Right cardiac atrium (tissue), 5 donors: ENCODE measurements at regions not wholly inside any gene's neighbourhood (a gene's known extent, or its start where the extent isn't known, plus 50 kb on each side); places are given as distances from the start of the nearest gene placed in this dataset.

ENCODE experiments used
- ATAC-seq, 2 donors: fragments of 200-7000 bp; cut with Tn5 transposase; one replicate each; pipeline versions ENCODE4 v1.8.0 to v1.9.1; 2020; ENCODE audit warnings: moderate library complexity in 2 of 2, mild to moderate bottlenecking in 1 of 2
- DNase-seq, 3 donors: peaks; one replicate each; pipeline ENCODE4 v3.0.0-alpha.2; 2020
- H3K27ac ChIP-seq: one replicate; pipeline ENCODE4 v1.5.1; 2013; ENCODE audit warnings: mild to moderate bottlenecking, low read length, control low read depth, moderate library complexity
- H3K27me3 ChIP-seq: one replicate; pipeline ENCODE4 v1.6.1; 2013; ENCODE audit not compliant: control insufficient read depth, insufficient read depth
- H3K4me1 ChIP-seq: one replicate; pipeline ENCODE4 v1.6.1; 2013; ENCODE audit warnings: low read length; ENCODE audit not compliant: control insufficient read depth, insufficient read depth
- H3K4me3 ChIP-seq: one replicate; pipeline ENCODE4 v1.5.1; 2013; ENCODE audit warnings: low read length, control low read depth
- H3K9me3 ChIP-seq: one replicate; pipeline ENCODE4 v1.6.1; 2013; ENCODE audit warnings: low read length; ENCODE audit not compliant: control insufficient read depth
- WGBS: extraction: QIAGEN DNeasy Blood & Tissue Kit; methylation state at CpG from one replicate; pipeline ENCODE4 v1.1.7; 2013; 5-methylcytosine and 5-hydroxymethylcytosine counted together
- intact Hi-C, 4 donors: fragments of 100-400 bp; cut with DNase I; formaldehyde crosslinking; loops; one replicate each; pipeline versions ENCODE4 v1.11.0 to v1.14.0; 2022 to 2023
- donor health status: healthy with polysubstance abuse.
- donor health status: DM: no; HTN: yes; CAD: no.
- donor health status: DM: no; HTN: no; CAD: no.
- donor health status: DM: no; HTN: yes; CAD: no; lungs with severe emphysema.
- donor health status: DM: yes; HTN: yes; CAD: no.

GRCh38 chr5:79868163-79868670, 122.8 kb downstream of the MTX3 start:
- no peak overlapping the region for H3K27ac ChIP-seq
- H3K4me3 ChIP-seq, result no peak overlapping the region
- H3K4me1 ChIP-seq, result no peaks in the 10 kb centered on the region
- no peaks in the 10 kb centered on the region for H3K27me3 ChIP-seq
- intact Hi-C loops, result no loop called here
- DNase-seq (no peak), ATAC-seq (no peak)
- 77% methylated on average over 5 of the region's 5 CpGs for WGBS
- H3K9me3 ChIP-seq, result no peaks in the 10 kb centered on the region

- H3K27ac ChIP-seq, result no peak overlapping the region
- no peaks in the 10 kb centered on the region for H3K9me3 ChIP-seq
- 84% methylated on average over 2 of the region's 2 CpGs for WGBS
- ATAC-seq (no peak), DNase-seq (no peak)
- H3K4me3 ChIP-seq, result no peak overlapping the region
- intact Hi-C loops, result no loop called here
- no peaks in the 10 kb centered on the region for H3K4me1 ChIP-seq
- H3K27me3 ChIP-seq, result no peaks in the 10 kb centered on the region
Observed at GRCh38 chr5:79865579-79865978, 125.5 kb downstream of the MTX3 start.

- 41% methylated on average over 4 of the region's 4 CpGs for WGBS
- intact Hi-C loops, result no loop called here
- DNase-seq, result no peak
- Histone ChIP-seq H3K27me3 (no peaks in the 10 kb centered on the region), H3K9me3 (no peaks in the 10 kb centered on the region), H3K27ac (no peak overlapping the region), H3K4me3 (no peak overlapping the region), H3K4me1 (no peaks in the 10 kb centered on the region)
- ATAC-seq, result no peak
Observed at GRCh38 chr5:79864364-79864763, 126.7 kb downstream of the MTX3 start.

GRCh38 chr5:79859588-79859987, 131.5 kb downstream of the MTX3 start:
- H3K27me3 ChIP-seq, result no peaks in the 10 kb centered on the region
- no peaks in the 10 kb centered on the region for H3K9me3 ChIP-seq
- no peak for ATAC-seq
- intact Hi-C loops, result loop anchor here (5.0 to 10.0 kb wide), 6 partner anchors 155 to 835 kb away; no protein-coding TSS in a partner anchor
- WGBS, result 36% methylated on average over 5 of the region's 5 CpGs
- H3K27ac ChIP-seq, result no peak overlapping the region
- no peaks in the 10 kb centered on the region for H3K4me1 ChIP-seq
- no peak overlapping the region for H3K4me3 ChIP-seq
- DNase-seq, result no peak

- ATAC-seq (no peak), DNase-seq (no peak)
- Histone ChIP-seq H3K9me3 (no peaks in the 10 kb centered on the region), H3K4me3 (no peak overlapping the region), H3K27me3 (no peaks in the 10 kb centered on the region), H3K27ac (no peak overlapping the region), H3K4me1 (no peaks in the 10 kb centered on the region)
- intact Hi-C loops, result loop anchor here (5.0 to 10.0 kb wide), 6 partner anchors 154 to 834 kb away; no protein-coding TSS in a partner anchor
- WGBS, result 90% methylated on average over 2 of the region's 2 CpGs
Observed at GRCh38 chr5:79858410-79858723, 132.7 kb downstream of the MTX3 start.

- Histone ChIP-seq H3K27me3 (no peaks in the 10 kb centered on the region), H3K4me1 (no peaks in the 10 kb centered on the region), H3K27ac (no peak overlapping the region), H3K4me3 (no peak overlapping the region), H3K9me3 (no peaks in the 10 kb centered on the region)
- intact Hi-C loops, result loop anchor here (5.0 to 10.0 kb wide), 6 partner anchors 153 to 833 kb away; no protein-coding TSS in a partner anchor
- WGBS, result 40% methylated on average over 9 of the region's 9 CpGs
- ATAC-seq (peak; percentile 50 to 74), DNase-seq (peak; percentile 70 to 90 (median 83))
Observed at GRCh38 chr5:79857714-79858409, 133.2 kb downstream of the MTX3 start.

- Histone ChIP-seq H3K9me3 (no peaks in the 10 kb centered on the region), H3K27ac (no peak overlapping the region), H3K4me3 (no peak overlapping the region), H3K4me1 (no peaks in the 10 kb centered on the region), H3K27me3 (no peaks in the 10 kb centered on the region)
- intact Hi-C loops, result loop anchor here (5.0 to 10.0 kb wide), 6 partner anchors 152 to 832 kb away; no protein-coding TSS in a partner anchor
- DNase-seq (no peak), ATAC-seq (no peak)
- 87% methylated on average over 9 of the region's 9 CpGs for WGBS
Observed at GRCh38 chr5:79856456-79857055, 134.5 kb downstream of the MTX3 start.

GRCh38 chr5:79853676-79854418, 137.2 kb downstream of the MTX3 start:
- intact Hi-C loops, result loop anchor here in 2 of 4 donors (10.0 kb wide), 3 partner anchors 149 to 829 kb away; no protein-coding TSS in a partner anchor
- Histone ChIP-seq H3K4me1 (no peaks in the 10 kb centered on the region), H3K9me3 (no peaks in the 10 kb centered on the region), H3K27me3 (no peaks in the 10 kb centered on the region), H3K4me3 (no peak overlapping the region), H3K27ac (no peak overlapping the region)
- no peak for DNase-seq
- 90% methylated on average over 8 of the region's 8 CpGs for WGBS
- no peak for ATAC-seq

GRCh38 chr5:79853028-79853427, 138.0 kb downstream of the MTX3 start:
- ATAC-seq (no peak), DNase-seq (no peak)
- intact Hi-C loops, result loop anchor here in 2 of 4 donors (10.0 kb wide), 3 partner anchors 148 to 828 kb away; no protein-coding TSS in a partner anchor
- 91% methylated on average over 3 of the region's 3 CpGs for WGBS
- no peak overlapping the region for H3K27ac ChIP-seq
- no peak overlapping the region for H3K4me3 ChIP-seq
- H3K27me3 ChIP-seq, result no peaks in the 10 kb centered on the region
- H3K9me3 ChIP-seq, result no peaks in the 10 kb centered on the region
- H3K4me1 ChIP-seq, result no peaks in the 10 kb centered on the region

- intact Hi-C loops, result loop anchor here in 2 of 4 donors (10.0 kb wide), 3 partner anchors 147 to 827 kb away; no protein-coding TSS in a partner anchor
- H3K4me1 ChIP-seq, result no peaks in the 10 kb centered on the region
- H3K9me3 ChIP-seq, result no peaks in the 10 kb centered on the region
- H3K27me3 ChIP-seq, result no peaks in the 10 kb centered on the region
- ATAC-seq (no peak), DNase-seq (no peak)
- 67% methylated on average over 7 of the region's 7 CpGs for WGBS
- no peak overlapping the region for H3K4me3 ChIP-seq
- H3K27ac ChIP-seq, result no peak overlapping the region
Observed at GRCh38 chr5:79851391-79851863, 139.6 kb downstream of the MTX3 start.
